HG02885 (cell line): ENCODE measurements at regions not wholly inside any gene's neighbourhood (a gene's known extent, or its start where the extent isn't known, plus 50 kb on each side); places are given as distances from the start of the nearest gene placed in this dataset.
"Not testable (repeated sequence)": the region's sequence is repeated elsewhere in the genome, so short reads cannot be mapped to it uniquely, and the experiment has no call there.

ENCODE experiments used
- ATAC-seq: cut with Tn5 transposase; IDR thresholded peaks from one replicate; pipeline ENCODE4 v1.9.1; 2021; ENCODE audit warnings: mild to moderate bottlenecking; ENCODE audit not compliant: unreplicated experiment, poor library complexity

DNA sequence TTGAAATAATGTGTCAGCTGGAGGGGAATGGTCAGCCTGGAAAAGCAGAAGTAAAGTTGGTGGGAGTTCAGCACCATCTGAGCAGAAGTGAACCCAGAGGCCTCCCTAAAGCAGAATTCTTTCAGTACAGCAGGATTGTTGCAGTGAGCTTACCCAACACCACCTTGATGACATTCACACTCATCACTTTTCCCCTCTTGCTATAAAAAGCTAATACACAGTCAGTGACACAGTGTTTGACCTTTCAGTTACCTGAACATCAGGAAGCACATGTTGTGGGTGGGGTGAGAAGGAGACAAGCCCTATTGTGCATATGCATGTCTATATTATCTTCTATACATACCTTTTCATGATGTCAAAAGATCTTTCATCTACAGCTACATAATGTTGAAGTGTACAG lies 624.7 kb upstream of the ZFP42 start:
- ATAC-seq, result no peak

GRCh38 chr4:187378441-187378840 lies 617.1 kb upstream of the ZFP42 start:
- no peak for ATAC-seq

DNA sequence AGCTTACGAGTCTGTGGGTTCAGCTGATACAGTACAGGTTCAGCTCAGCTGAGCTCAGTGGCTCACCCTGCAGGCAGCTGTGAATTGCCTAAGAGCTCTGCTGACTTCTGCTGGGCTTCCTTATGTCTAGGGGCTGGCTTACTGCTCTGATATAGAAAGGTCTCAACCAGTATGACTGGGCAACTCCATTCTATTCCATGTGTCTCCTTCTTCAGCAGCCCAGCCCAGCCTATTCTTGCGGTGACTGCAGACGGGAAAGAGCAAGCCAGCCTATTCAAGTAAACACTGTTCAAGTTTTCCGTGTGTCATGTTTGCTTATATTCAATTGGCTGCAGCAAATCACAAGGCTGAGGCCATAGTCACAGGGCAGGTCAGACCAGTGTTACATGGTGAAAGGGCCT lies 615.4 kb upstream of the ZFP42 start:
- ATAC-seq, result no peak

DNA sequence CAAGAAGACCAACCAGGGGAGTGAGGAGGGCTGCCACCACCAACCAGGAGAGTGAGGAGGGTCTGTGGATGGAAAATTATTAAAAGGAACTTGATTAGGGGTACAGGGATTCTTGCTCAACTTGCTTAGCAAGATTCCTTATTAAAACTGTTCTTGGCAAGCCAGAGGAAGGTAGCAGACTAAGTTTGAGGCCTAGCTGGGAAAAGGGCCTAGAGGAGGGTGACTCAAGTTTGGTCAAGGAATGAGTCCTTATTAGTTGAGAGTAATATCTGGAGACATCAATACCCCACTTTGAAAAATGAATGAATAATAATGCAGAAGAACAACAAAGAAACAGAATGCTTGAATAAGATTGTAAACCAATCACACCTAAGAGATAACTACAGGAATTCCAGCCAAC lies 612.4 kb upstream of the ZFP42 start:
- ATAC-seq, result no peak

DNA sequence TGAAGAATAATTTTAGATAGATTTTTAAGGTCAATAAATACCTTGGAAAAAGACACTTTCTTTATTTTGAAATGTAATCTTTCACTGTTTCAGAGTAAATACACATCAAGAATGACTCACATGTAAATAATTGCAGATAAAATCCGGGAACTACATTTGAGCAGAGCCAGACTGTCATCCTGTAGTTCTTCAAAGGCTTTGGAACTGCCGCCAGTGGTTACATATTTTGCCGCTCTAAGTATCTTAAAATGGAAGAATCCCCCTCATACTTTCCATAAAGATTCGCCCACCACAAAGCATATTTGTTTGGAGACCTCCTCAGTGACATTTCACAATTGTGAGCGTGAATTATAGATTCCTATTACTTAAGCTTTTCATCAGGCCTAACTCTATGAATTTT lies 607.8 kb upstream of the ZFP42 start:
- ATAC-seq, result no peak

- no peak for ATAC-seq
Observed at GRCh38 chr4:187389420-187389819, 606.2 kb upstream of the ZFP42 start.

- no peak for ATAC-seq
Observed at GRCh38 chr4:187390646-187391045, 604.9 kb upstream of the ZFP42 start.

GRCh38 chr4:187393531-187394344 lies 601.8 kb upstream of the ZFP42 start:
- no peak for ATAC-seq

- no peak for ATAC-seq
Observed at GRCh38 chr4:187396106-187396505, 599.5 kb upstream of the ZFP42 start.

- not testable (repeated sequence) for ATAC-seq
Observed at GRCh38 chr4:187408447-187408846, 587.1 kb upstream of the ZFP42 start.

DNA sequence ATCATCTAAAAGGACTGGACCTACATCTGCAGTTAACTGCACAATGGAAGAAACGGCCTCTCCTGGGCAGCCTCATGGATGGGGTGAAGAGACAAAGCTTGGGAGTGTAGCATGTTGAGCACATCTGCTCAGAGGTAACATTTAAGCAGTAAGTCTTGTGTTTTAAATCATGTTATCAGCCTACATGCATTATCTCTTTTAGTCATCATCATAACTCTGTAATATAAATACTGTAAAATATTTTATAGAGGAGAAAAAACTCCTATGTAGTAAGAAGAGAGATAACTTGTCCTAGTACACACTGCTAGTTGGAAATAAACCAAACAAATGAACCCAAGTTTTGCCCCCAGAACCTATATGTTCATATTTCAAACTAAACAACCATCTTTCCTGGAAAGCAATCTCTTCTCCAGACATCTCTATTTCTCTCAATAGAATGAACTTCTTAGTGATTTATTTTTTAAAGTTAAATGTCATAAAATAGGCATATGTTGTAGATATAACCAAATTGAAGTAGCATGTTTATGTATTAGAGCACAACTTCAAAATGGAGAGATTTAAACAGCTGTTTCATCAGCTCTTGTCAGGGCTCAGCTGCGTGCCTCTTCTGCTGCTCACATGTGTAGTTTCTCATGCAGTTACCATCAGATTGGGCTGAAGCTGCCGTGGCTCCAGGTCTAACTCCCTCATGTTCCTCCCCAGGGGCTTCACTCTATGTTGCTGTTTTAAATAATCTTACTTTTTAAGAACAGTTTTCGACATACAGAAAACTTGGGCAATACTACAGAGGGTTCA lies 581.8 kb upstream of the ZFP42 start:
- ATAC-seq, result no peak

- ATAC-seq, result no peak
Observed at GRCh38 chr4:187414716-187415115, 580.9 kb upstream of the ZFP42 start.

DNA sequence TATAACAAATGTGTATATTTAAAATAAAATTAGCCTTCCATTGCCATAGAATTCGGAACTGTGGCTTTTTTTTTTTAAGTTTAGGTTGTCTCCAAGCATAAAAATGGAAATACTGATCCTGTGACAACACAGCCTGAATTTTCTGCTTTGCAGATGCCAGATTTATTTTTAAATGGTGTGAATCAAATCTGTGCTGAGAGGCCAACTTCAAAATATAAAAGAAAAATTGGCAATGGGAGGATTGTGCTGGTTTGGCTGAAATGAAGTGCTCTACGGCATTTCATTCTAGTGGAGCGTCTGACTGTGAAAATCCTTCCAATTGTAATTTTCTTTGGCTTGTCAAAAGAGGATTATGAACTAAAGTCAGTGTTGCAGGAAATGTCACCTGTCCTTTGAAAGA lies 580.3 kb upstream of the ZFP42 start:
- ATAC-seq, result no peak

- no peak for ATAC-seq
Observed at GRCh38 chr4:187416216-187416615, 579.4 kb upstream of the ZFP42 start.

DNA sequence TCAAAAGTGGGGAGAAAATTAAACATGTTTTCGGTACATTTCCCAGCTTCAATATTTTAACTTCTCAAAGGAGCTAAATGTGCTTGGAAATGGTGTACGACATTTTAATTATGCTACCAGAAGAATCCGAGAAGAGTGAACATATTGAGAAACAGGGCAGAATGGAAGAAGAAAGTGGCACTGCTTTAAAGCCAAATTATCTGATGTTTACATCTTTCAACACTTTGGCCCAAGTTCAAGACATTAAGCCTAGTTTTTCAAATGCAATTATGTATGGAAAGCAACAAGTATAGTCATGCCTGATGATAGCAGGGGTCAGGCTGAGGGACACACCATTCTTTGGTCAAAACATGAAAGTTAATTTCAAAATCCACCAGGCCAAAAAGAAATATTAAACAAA lies 577.9 kb upstream of the ZFP42 start:
- ATAC-seq, result no peak

DNA sequence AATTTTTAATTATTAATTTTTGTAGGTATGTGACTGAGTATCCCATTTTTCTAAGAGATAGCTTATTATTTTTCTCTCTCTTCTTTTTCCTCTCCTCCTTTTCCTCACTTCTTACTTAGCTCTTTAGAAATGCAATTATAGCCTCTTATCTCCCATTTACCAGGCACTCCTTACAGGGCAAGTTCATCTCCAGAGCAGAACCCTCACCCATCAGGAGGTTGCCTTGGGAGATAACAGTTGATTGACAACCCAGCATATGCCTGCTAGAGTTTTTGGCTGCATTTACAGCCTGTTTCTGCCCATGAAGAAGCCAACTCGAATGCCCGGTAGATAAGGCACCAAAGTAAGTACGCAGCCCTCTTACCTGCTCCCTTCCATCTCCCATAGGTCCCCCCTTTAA lies 572.9 kb upstream of the ZFP42 start:
- no peak for ATAC-seq

DNA sequence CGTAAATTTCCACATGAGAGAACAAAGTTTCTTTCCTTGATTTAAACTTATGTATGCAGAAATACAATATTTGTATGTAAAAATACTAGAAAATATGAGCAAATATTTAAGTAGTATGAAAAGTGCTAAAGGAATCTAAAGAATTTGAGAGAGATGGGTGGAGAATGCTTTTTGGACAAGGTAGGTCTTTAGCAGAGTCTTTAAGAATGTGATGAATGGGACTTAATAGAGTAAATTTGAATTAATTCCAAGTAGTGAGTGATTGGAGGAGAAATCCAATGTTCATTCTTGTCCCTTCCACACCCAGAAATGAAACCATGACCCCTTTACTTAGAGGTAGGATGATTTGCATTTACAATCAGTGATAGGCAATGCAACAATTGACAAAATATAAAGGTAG lies 570.9 kb upstream of the ZFP42 start:
- no peak for ATAC-seq

GRCh38 chr4:187426511-187426910 lies 569.1 kb upstream of the ZFP42 start:
- no peak for ATAC-seq

DNA sequence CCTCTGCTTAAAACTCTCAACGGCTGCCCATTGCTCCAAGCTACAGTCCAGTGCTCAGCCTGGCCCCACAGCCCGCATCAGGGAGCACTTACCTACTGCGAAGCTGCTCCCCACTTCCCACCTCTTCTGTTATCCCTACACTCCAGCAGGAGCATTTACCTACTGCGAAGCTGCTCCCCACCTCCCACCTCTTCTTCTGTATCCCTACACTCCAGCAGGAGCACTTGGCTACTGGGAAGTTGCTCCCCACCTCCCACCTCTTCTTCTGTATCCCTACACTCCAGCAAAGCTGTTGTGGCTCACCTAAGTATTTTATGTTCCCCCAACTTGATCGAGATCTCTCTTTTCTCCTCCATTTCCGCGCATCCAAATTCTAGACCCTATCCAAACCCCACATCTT lies 563.3 kb upstream of the ZFP42 start:
- no peak for ATAC-seq

DNA sequence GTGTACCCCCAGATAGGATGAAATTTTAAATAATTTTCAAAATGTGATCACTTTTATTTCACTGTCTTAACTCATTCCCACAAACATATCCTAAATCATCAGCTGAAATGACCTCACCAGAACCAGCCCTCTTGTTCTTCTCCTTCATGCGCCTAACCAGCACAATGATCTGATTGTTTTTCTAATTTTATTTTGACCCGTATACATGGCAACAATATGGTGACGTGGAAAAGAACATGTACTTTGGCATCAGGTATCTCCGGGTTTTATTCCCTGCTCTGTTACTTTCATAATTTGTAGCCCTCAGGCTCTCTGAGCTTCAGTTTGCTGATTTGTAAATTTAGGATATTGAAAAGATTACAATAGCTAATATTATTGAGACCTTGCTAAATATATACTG lies 562.4 kb upstream of the ZFP42 start:
- ATAC-seq, result no peak

DNA sequence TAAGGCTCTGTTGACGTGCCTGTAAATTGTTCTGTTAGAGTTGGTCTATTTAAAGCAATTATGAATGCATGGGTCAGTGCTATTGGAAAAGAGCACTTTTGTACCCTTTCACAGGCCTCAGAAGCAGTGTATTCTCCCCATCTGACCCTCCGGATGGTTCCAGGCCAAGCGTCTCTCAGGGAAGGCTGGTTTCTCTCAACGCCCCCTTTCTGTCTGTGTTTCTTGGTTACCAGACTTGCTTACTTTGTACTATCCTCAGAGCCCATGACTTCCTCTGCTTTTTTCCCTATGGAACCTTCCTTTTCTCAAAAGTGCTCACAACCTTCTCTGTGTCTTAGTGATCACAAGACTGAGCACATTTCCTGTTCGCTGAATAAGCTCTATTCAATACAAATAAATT lies 559.3 kb upstream of the ZFP42 start:
- no peak for ATAC-seq

GRCh38 chr4:187444061-187444460 lies 551.5 kb upstream of the ZFP42 start:
- ATAC-seq, result no peak
